Aorta (tissue), 5 donors: ENCODE measurements at regions not wholly inside any gene's neighbourhood (a gene's known extent, or its start where the extent isn't known, plus 50 kb on each side); places are given as distances from the start of the nearest gene placed in this dataset.

Experiments used
- ATAC-seq: fragments of 200-7000 bp; cut with Tn5 transposase; one replicate; pipeline ENCODE4 v1.9.1; 2022; ENCODE audit warnings: moderate library complexity; ENCODE audit not compliant: low FRiP score
- DNase-seq, 2 donors: peaks; one replicate each; pipeline ENCODE4 v3.0.0-alpha.2; 2020
- H3K27ac ChIP-seq, 2 donors: one replicate each; pipeline ENCODE4 v1.5.1; 2013; ENCODE audit warnings: low read length in 2 of 2, mild to moderate bottlenecking in 2 of 2, moderate library complexity in 2 of 2, control low read depth in 1 of 2, inconsistent platforms in 1 of 2, low read depth in 1 of 2
- H3K27me3 ChIP-seq, 2 donors: one replicate each; pipeline ENCODE4 v1.6.1; 2013; ENCODE audit warnings: control low read depth in 1 of 2, low read length in 1 of 2, mild to moderate bottlenecking in 1 of 2, moderate library complexity in 1 of 2; ENCODE audit not compliant: insufficient read depth in 2 of 2, control insufficient read depth in 1 of 2
- H3K36me3 ChIP-seq, 2 donors: one replicate each; pipeline ENCODE4 v1.6.1; 2013; ENCODE audit warnings: control low read depth in 1 of 2, low read length in 1 of 2, mild to moderate bottlenecking in 1 of 2; ENCODE audit not compliant: insufficient read depth in 2 of 2, control insufficient read depth in 1 of 2
- H3K4me1 ChIP-seq, 2 donors: one replicate each; pipeline ENCODE4 v1.6.1; 2013; ENCODE audit warnings: low read length in 2 of 2, control low read depth in 1 of 2, mild to moderate bottlenecking in 1 of 2, moderate library complexity in 1 of 2; ENCODE audit not compliant: insufficient read depth in 2 of 2, control insufficient read depth in 1 of 2
- H3K4me3 ChIP-seq, 2 donors: one replicate each; pipeline ENCODE4 v1.5.1; 2013; ENCODE audit warnings: low read length in 2 of 2, control low read depth in 1 of 2, mild to moderate bottlenecking in 1 of 2
- H3K9me3 ChIP-seq: one replicate; pipeline ENCODE4 v1.6.1; 2013; ENCODE audit warnings: mild to moderate bottlenecking, low read length; ENCODE audit not compliant: control insufficient read depth
- WGBS, 2 donors: extraction: QIAGEN DNeasy Blood & Tissue Kit; methylation state at CpG; one replicate each; pipeline ENCODE4 v1.1.7; 2013; 5-methylcytosine and 5-hydroxymethylcytosine counted together
- intact Hi-C, 2 donors: fragments of 100-400 bp; cut with DNase I; formaldehyde crosslinking; loops; one replicate each; pipeline versions ENCODE4 v1.14.2 to v1.15.0; 2022
- donor health status: healthy with polysubstance abuse.
- donor health status: Bipolar disorder and iron deficiency.
- donor health status: DM: no; HTN: no; CAD: no.
- donor health status: DM: no; HTN: no; CAD: no.
- donor health status: DM: yes; HTN: yes; CAD: no.

DNA sequence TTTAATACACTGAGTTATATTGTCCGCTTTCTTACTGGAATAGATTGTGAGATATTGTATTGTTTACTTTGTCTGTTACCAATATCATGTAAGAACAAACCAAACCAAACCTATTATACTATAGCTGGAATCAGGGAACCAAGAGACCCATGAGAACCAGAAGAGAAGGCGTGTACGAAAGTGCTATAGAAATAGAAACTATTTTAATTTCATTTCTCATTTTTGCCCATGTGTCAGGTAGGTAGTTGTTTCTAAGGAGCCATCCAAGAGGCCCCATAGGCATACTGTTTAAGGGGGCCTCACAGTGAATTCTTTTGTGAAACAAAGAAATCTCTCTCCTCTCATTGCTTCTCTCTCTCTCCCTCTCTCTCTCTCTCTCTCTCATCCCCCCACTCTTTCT, 363.6 kb downstream of the RNF144A start:
- WGBS, 2 donors: 87 to 92% methylated on average over 3 of the region's 3 CpGs
- intact Hi-C loops: no loop called here
- DNase-seq: no peak
- H3K27ac ChIP-seq: no peak overlapping the region
- H3K4me3 ChIP-seq: no peak overlapping the region
- no peaks in the 10 kb centered on the region for H3K4me1 ChIP-seq
- H3K9me3 ChIP-seq: no peaks in the 10 kb centered on the region
- ATAC-seq: no peak
- H3K27me3 ChIP-seq: no peaks in the 10 kb centered on the region
- H3K36me3 ChIP-seq: no peaks in the 10 kb centered on the region

DNA sequence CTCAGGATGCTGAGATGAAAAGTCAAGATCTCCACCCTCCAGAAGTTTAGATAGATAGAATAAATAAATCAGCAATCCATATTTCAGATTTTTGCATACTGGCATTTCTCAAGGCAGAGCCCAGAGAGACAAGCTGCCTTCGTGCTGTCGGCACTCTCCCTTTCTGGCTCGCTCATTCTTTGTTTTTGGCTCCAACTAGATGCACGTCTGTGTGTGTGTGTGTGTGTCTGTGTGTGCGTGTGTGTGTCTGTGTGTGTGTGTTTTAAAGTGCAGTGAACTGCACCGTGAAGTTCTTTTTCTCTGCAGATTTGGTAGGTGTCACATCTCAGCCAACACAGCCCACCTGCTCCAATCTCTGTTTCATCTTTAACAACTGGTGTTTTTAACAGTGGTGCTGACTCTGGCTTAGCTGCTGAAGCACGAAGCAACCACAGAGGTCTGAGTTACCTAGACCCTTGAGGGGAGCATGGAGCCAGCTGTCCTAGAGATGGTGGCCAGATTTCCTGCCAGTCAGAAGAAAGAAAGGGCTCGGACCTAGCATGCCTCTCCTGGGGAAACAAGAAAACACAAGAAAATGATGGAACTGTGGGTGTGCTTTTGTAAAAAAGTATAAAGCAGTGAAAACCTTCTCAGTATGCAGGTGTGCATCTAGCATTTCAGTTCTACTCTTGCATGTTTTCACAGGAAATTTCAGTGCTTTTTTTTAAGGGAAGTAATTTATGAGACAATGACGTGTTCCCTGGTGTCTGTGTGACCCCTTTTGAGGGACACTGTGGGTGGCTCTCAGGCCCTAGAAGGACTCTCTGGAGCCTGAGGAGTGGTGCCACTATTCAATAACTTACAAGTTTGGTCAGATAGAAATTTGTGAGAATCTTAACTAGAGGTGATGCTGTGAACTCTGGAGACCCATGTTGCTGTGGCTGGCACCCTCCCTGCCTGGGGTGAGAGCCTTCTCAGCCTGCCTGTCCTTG, 364.3 kb downstream of the RNF144A start:
- 11 to 15% methylated on average over 9 of the region's 9 CpGs for WGBS, 2 donors
- H3K4me1 ChIP-seq: no peaks in the 10 kb centered on the region
- ATAC-seq (no peak), DNase-seq (no peak)
- H3K36me3 ChIP-seq: no peaks in the 10 kb centered on the region
- intact Hi-C loops: no loop called here
- H3K27ac ChIP-seq: no peak overlapping the region
- H3K9me3 ChIP-seq: no peaks in the 10 kb centered on the region
- H3K27me3 ChIP-seq: no peaks in the 10 kb centered on the region
- H3K4me3 ChIP-seq: no peak overlapping the region

DNA sequence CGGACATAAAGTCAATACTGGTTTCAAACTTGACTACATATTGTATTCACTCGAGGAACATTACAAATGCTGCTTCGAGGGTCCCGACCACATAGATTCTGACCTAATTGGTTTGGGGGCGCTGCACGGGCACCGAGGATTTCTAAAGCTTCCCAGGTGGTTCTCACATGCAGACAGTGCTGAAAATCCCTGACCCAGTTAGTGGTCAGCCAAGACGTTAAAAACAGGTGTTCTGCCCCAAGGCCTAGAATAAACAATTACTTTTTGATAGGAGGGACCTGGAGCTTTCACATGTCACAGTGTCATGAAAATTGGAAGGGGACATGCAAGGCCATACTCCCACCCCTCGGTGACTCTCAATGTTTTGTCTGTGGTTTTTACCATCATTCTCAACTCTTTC, 368.9 kb downstream of the RNF144A start:
- Histone ChIP-seq H3K27ac (no peak overlapping the region), H3K36me3 (no peaks in the 10 kb centered on the region), H3K4me3 (no peak overlapping the region), H3K9me3 (no peaks in the 10 kb centered on the region), H3K4me1 (no peaks in the 10 kb centered on the region), H3K27me3 (no peaks in the 10 kb centered on the region)
- 92 to 95% methylated on average over 9 of the region's 9 CpGs for WGBS, 2 donors
- ATAC-seq (no peak), DNase-seq (no peak)
- intact Hi-C loops: no loop called here

DNA sequence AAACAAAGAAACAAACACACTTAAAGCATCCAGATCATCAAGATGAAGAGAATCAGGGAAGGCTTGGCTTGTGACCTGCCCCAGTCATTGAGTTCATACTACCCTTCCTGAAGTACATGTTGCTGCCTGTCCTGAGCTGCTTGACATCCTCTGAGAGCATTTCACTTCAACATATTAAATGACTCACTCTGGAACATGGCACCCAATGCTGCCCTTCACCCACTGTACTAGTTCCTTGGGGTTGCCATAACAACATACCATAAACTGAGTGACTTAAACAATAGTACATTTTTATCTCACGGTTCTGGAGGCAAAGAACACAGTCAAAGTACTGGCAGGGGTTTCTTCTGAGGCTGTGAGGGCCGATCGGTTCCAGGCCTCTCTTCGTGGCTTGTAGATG, 371.3 kb downstream of the RNF144A start:
- Histone ChIP-seq H3K4me1 (no peaks in the 10 kb centered on the region), H3K9me3 (no peaks in the 10 kb centered on the region), H3K36me3 (no peaks in the 10 kb centered on the region), H3K27me3 (no peaks in the 10 kb centered on the region), H3K27ac (no peak overlapping the region), H3K4me3 (no peak overlapping the region)
- DNase-seq (no peak), ATAC-seq (no peak)
- WGBS, 2 donors: 60 to 64% methylated on average over 4 of the region's 4 CpGs
- intact Hi-C loops: no loop called here

DNA sequence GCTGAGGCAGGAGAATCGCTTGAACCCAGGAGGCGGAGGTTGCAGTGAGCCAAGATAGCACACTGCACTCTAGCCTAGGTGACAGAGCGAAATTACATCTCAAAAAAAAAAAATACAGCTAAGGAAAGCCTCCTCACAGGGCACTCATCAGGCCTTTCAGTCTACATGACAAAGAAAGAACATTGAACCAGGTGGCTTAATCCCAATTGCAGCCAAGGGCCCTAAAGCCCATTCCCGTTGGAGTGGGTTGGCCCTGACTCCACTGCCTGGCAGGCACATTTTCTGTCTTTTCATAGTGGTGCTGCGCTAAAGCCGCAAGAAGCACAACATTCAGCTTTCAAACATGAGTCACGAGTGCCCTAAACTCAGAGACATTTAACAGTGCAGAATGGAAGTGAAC, 372.5 kb downstream of the RNF144A start:
- intact Hi-C loops: no loop called here
- WGBS, 2 donors: 82 to 89% methylated on average over 7 of the region's 7 CpGs
- ATAC-seq (no peak), DNase-seq (no peak)
- Histone ChIP-seq H3K27ac (no peak overlapping the region), H3K36me3 (no peaks in the 10 kb centered on the region), H3K4me1 (no peaks in the 10 kb centered on the region), H3K9me3 (no peaks in the 10 kb centered on the region), H3K4me3 (no peak overlapping the region), H3K27me3 (no peaks in the 10 kb centered on the region)

DNA sequence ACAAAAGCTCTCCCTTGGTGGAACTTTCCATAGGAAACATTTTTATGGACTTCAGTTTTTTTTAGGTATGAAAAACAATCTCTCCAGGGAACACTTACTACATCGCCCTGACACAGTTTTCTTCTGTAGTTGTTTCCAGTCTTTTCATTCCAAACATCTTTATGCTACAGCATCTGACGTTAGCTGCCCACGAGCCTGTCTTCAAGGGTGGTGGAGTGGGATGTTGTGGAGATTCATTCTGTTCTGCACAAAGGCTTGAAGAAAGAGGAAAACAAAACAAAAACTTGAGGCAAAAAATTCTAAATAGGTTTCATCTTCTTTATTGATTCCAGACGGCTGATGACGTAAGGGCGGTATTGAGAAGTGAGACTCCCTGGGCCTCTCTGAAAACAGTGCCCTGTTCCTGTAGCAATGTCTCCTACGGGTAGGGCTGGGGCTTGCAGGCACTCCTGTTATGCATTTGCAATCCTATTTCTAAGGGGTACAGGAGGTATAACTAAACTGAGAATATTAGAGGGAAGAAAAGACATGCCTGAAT, 375.0 kb downstream of the RNF144A start:
- no peak for DNase-seq
- no peaks in the 10 kb centered on the region for H3K9me3 ChIP-seq
- H3K27me3 ChIP-seq: no peaks in the 10 kb centered on the region
- no peak overlapping the region for H3K4me3 ChIP-seq
- 50 to 62% methylated on average over 7 of the region's 7 CpGs for WGBS, 2 donors
- ATAC-seq: no peak
- H3K27ac ChIP-seq: no peak overlapping the region
- intact Hi-C loops: no loop called here
- H3K4me1 ChIP-seq: no peaks in the 10 kb centered on the region
- H3K36me3 ChIP-seq: no peaks in the 10 kb centered on the region

DNA sequence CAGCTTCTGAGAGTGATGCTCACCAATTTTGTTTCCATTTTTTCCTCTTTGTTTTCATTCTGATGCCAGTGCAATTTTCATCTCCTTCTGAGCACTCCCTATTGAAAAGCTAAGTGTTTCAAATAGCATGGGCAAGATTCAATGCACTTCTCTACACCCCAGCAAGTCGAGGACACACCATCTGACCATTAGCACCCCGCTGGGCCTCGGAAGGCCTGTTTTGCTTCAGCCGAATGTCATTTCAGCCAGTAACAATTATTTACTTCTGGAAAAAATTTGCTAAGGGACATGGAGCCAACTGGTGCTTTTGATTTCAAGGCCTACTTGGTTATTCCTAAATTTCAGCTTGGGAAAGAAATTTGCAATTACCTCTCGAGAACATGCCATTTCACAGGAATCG, 392.4 kb downstream of the RNF144A start:
- ATAC-seq: no peak
- WGBS, 2 donors: 71 to 88% methylated on average over 6 of the region's 6 CpGs
- intact Hi-C loops: no loop called here

DNA sequence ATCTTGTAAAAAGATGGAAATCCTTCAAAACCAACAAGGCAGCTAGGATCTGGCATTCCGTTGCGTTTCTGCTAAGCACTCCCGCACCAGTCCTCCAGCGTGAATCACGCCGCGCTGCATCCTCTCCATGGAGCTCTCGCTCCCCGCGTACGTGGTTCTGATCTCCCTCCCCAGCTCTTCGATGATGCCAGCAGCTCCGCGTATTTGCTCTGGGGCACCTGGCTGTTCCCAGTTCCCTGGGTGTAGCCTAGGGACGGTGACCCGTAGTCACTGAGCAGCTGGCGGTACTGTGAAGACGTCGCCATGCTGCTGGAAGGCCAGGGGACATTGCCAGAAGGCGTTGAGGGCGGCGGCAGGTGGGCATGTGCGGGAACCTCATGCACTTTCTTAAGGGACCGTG, 407.5 kb downstream of the RNF144A start:
- ATAC-seq: no peak
- intact Hi-C loops: no loop called here
- 47 to 58% methylated on average over 24 of the region's 24 CpGs for WGBS, 2 donors
- no peaks in the 10 kb centered on the region for H3K9me3 ChIP-seq
- no peaks in the 10 kb centered on the region for H3K36me3 ChIP-seq
- H3K4me1 ChIP-seq: no peaks in the 10 kb centered on the region
- DNase-seq: no peak
- H3K27me3 ChIP-seq: no peaks in the 10 kb centered on the region
- no peak overlapping the region for H3K27ac ChIP-seq
- no peak overlapping the region for H3K4me3 ChIP-seq

More for the DNA sequence above, 392.4 kb downstream of the RNF144A start:
- Histone ChIP-seq H3K27ac (no peak overlapping the region), H3K27me3 (no peaks in the 10 kb centered on the region), H3K4me1 (no peaks in the 10 kb centered on the region), H3K4me3 (no peak overlapping the region), H3K36me3 (no peaks in the 10 kb centered on the region), H3K9me3 (no peaks in the 10 kb centered on the region)
- no peak for DNase-seq

DNA sequence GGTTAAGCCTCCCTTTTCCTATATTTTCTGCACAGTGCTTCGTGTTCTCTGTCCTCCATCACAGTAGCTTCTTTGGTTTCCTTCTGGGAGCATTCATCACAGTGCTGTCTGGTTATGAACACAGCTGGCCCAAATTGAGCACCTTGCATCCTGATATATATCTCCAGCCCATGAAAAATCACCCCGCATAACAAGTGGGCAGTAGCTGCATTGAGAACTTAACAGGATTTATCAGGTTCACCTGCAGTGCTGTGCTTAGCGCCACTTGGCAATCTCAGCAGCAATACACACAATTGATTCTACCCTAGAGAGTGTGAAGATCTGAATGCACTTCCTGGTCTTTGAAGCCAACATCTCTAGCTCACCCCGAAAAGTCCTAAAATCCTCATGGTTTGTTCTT, 408.0 kb downstream of the RNF144A start:
- WGBS, 2 donors: 97% methylated on average over 4 of the region's 4 CpGs
- no peaks in the 10 kb centered on the region for H3K36me3 ChIP-seq
- H3K4me1 ChIP-seq: no peaks in the 10 kb centered on the region
- ATAC-seq: no peak
- H3K9me3 ChIP-seq: no peaks in the 10 kb centered on the region
- DNase-seq: no peak
- H3K27ac ChIP-seq: no peak overlapping the region
- H3K27me3 ChIP-seq: no peaks in the 10 kb centered on the region
- intact Hi-C loops: no loop called here
- H3K4me3 ChIP-seq: no peak overlapping the region
